NCI-H510A treated with DMSO at 0.1 percent for 48 hours (cell line): ENCODE measurements at regions not wholly inside any gene's neighbourhood (a gene's known extent, or its start where the extent isn't known, plus 50 kb on each side); places are given as distances from the start of the nearest gene placed in this dataset.
"Not testable (repeated sequence)": the region's sequence is repeated elsewhere in the genome, so short reads cannot be mapped to it uniquely, and the experiment has no call there.

Experiments
- DNase-seq: peaks from one replicate; lab custom pipeline; 2025; lab: John Stamatoyannopoulos, UW

GRCh38 chr12:131617596-131618302 lies 93.1 kb upstream of the SFSWAP start:
- DNase-seq: no peak

- DNase-seq: no peak
These were observed 92.6 kb upstream of the SFSWAP start for GRCh38 chr12:131618303-131618658.

DNA sequence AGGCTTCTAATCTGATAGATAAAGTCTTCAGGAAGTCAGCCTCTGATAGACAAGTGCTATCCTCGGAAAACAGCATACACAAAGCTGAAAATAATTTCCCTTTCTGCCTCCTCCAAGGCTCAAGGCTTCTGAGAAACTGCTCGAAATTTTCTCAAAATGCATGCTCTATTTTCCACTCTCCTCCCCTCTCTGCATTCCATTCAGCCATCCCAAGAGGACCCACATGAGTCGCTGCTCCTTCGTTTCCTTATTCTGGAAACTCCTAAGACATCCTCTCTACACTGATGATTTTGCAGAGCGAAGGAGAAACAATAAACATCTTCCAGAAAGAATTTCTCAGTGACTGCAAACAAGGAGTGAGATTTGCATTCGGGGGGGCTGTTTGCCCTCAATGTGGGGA lies 92.2 kb upstream of the SFSWAP start:
- no peak for DNase-seq

DNA sequence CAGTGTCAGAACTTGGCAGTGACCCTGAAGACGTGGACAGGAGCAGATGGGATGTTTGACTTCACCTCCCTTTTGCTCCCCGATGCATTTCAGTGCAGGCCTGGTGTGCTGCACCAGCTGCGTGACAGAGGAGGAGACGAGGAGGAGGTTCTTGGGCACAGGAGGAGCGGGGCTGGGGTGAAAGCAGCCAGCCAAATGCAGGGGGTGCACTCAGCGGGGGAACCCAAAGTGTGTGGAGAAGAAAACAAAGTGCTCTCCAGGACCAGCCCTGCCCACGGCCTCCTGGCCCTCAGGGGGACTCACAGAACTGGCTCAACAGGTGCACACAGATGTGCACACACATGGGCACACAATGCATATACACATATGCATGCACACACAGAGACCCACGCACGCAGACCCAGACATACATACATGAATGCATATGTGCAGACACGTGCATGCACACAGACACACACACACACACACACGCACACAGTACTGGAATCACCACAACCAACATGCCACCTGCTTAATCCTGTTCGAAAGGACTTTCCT lies 91.7 kb upstream of the SFSWAP start:
- DNase-seq: no peak

DNA sequence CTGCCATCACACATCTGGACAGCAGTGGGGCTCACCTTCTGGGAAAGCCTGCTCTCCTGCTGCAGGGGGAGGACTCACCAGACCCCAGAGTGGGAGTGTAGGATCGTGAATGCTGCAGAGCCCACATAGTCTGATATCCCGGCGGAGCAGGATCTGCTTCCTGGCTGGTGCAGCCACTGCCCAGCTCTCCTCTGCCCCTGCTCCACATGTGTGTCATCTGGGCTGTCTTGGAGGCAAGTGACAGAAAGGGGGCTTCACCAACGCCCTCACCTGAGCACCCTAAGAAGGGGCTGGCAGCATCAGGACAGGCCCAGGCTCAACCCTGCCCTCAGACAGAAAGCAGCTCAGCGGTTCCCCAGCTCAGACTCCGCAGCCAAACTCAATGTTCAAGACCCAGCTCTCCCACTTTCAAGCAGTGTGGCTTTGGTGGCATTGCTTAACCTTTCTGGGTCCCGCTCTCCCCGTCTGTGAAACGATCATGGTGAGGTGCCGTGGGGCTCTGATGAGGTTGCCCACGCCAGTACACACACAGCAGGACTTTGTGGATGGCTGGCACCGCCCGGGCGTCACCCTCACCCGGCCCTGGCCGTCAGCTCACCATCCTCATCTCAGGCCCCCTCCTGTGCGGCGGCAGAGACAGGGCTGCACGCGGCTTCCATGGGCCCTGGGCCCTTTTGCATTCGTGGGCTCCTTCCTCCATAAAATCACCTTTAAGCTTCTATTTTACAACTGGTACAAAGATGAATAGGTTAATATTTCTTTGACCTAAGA lies 91.0 kb upstream of the SFSWAP start:
- no peak for DNase-seq

- no peak for DNase-seq
These were observed 90.4 kb upstream of the SFSWAP start for GRCh38 chr12:131620520-131620919.

GRCh38 chr12:131620946-131621681 lies 89.8 kb upstream of the SFSWAP start:
- DNase-seq: no peak

GRCh38 chr12:131621701-131622421 lies 89.0 kb upstream of the SFSWAP start:
- DNase-seq: no peak

GRCh38 chr12:131622422-131622955 lies 88.4 kb upstream of the SFSWAP start:
- DNase-seq: no peak

GRCh38 chr12:131623404-131624368 lies 87.2 kb upstream of the SFSWAP start:
- not testable (repeated sequence) for DNase-seq

DNA sequence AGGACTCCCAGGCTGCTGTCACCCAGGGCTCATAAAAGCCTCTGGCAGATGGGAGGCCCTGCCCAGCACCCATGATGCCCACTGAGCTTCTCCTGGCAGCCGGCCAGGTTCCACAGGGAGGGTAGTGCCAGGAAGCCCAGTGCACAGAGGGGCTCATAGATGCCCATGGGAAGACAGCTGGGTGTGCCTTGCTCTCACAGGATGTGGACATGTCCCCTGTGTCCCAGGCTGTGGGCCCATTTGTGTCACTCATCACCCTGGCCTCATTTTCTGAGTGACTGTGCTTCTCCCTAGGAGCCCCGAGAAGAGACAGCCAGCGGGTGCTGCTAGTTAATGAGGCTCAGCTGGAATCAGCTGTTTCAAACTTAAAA lies 86.5 kb upstream of the SFSWAP start:
- not testable (repeated sequence) for DNase-seq

DNA sequence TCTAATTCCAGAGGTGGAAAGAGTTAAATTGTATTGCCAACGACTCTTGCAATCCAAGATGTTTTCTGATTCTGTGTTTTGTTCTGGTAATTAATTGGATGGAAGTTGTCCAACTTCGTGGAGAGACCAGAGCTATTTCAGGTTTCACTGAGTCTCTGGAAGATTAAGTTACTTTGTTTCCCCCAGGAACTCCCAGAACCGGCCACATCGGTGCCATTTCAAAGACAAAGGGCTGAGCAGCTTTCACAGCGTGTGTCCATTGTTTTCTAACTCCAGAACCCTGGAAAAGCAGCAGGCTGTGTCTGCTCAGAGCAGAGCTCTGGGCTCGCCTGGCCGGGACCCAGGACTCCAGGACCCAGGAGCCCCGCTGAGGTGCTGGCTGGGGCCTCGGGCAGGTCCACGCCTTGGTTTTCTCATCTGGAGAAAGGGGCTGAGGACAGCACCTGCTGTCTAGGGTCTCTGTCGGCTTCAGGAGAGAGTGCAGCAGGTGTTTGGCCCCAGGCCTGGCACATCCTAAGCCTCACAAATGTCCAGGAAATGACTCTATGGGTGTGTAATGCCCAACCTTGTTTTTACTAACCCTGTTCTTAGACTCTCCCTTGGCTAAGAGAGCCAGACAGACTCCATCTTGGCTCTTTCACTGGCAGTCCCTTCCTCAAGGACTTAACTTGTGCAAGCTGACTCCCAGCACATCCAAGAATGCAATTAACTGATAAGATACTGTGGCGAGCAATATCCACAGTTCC lies 86.0 kb upstream of the SFSWAP start:
- not testable (repeated sequence) for DNase-seq

DNA sequence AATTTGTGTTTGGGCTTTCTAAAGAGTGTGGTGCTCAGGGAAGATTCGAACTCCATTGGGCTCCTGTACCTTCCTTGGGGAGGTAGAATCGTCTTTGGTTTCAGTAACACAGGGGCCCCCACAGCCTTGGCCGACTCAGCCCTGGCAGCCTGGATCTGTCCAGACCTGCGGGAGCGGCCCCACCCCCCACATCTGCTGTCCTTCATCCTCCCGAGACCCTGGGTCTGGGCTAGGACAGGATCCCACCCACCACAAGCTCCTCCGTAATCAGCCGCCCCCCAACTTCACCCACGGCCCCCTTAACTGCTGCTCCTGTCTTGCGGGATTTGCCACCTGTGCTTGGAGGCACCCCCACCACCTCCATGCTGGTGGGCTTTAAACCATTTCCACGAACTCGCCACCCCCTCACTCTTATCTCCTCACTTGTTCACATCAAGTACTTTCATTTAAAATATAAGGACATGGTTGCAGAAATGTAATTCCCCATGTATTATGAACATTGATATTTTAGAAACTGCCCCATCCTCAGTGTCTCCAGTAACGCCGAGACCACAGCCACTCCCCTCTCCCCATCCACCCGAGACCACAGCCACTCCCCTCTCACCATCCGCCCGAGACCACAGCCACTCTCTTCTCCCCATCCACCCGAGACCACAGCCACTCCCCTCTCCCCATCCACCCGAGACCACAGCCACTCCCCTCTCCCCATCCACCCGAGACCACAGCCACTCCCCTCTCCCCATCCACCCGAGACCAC lies 84.7 kb upstream of the SFSWAP start:
- not testable (repeated sequence) for DNase-seq

DNA sequence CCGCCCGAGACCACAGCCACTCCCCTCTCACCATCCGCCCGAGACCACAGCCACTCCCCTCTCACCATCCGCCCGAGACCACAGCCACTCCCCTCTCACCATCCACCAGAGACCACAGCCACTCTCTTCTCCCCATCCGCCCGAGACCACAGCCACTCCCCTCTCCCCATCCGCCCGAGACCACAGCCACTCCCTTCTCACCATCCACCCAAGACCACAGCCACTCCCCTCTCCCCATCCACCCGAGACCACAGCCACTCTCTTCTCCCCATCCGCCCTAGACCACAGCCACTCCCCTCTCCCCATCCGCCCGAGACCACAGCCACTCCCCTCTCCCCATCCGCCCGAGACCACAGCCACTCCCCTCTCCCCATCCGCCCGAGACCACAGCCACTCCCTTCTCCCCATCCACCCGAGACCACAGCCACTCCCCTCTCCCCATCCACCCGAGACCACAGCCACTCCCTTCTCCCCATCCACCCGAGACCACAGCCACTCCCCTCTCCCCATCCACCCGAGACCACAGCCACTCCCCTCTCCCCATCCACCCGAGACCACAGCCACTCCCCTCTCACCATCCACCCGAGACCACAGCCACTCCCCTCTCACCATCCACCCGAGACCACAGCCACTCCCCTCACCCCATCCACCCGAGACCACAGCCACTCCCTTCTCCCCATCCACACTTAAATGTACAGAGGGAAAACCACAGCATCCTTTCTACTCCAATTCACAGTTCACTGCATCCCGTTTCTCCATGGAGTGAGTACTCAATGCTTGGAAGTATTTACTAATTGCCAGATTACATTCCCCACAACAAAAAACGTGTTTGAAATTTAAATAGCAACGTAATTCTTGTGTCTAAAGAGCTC lies 83.5 kb upstream of the SFSWAP start:
- not testable (repeated sequence) for DNase-seq

- DNase-seq: no peak
These were observed 82.7 kb upstream of the SFSWAP start for GRCh38 chr12:131628023-131628740.

DNA sequence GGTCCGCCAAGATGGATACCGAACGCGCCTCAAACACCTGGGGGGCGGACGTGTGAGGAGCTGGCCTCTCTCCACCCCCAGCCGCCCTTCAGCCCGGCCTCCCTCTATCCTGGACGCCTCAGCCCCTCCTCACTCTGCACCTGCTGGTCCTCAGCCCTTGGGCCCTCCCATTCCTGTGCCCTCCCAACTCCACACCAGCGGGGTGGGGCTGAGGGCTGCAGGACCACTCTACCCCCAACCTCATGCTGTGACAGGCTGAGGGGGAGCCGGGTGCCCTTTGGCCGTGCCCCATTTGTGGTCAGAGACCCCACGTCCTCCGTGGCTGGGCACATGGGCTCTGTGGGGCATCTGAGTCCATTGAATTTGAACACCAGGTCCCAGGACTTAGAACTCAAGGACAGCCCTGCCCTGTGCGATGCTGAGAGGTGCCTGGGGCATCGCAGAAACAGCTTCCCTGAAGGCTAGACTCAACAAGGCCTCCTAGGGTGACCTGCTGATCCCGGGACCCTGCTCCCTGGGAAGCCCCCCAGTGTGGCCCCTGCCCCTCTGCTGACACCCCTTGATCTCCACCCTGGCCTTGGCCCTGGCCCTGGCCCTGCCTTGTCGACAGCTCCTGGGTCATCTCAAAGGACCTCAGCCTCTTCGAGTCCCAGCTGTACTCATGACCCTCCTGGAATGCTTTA lies 82.0 kb upstream of the SFSWAP start:
- no peak for DNase-seq

GRCh38 chr12:131631230-131631629 lies 79.7 kb upstream of the SFSWAP start:
- DNase-seq: no peak
